Bronchial epithelial cell (primary cell): ENCODE measurements at regions not wholly inside any gene's neighbourhood (a gene's known extent, or its start where the extent isn't known, plus 50 kb on each side); places are given as distances from the start of the nearest gene placed in this dataset.
"Not testable (repeated sequence)": the region's sequence is repeated elsewhere in the genome, so short reads cannot be mapped to it uniquely, and the experiment has no call there.

Experiments used
- DNase-seq: peaks from one replicate; pipeline ENCODE4 v3.0.0-alpha.2; 2010; ENCODE audit warnings: low read depth
- FAIRE-seq: peaks from 2 replicates; lab custom pipeline; 2011; peaks lifted over from hg19 to GRCh38; lab: Jason Lieb, UNC
- H3K27me3 ChIP-seq: 2 replicates; pipeline ENCODE4 v1.5.1; 2011; ENCODE audit warnings: low read length; ENCODE audit not compliant: control insufficient read depth, insufficient read depth
- H3K36me3 ChIP-seq: 2 replicates; pipeline ENCODE4 v1.5.1; 2011; ENCODE audit warnings: low read length; ENCODE audit not compliant: control insufficient read depth, insufficient read depth
- H3K4me3 ChIP-seq: 2 replicates; pipeline ENCODE4 v1.5.1; 2011; ENCODE audit warnings: mild to moderate bottlenecking, low read depth, low read length, control low read depth
- CTCF ChIP-seq: IDR thresholded peaks from 2 replicates; pipeline ENCODE4 v1.5.1; 2011; ENCODE audit warnings: mild to moderate bottlenecking, moderate library complexity, low read length, control low read depth, inconsistent platforms; ENCODE audit not compliant: insufficient read depth, severe bottlenecking

GRCh38 chr10:80718024-80718423, 180.3 kb downstream of the SH2D4B start:
- no peak for FAIRE-seq
- H3K36me3 ChIP-seq = no peaks in the 10 kb centered on the region
- no peak overlapping the region for H3K4me3 ChIP-seq
- DNase-seq = no peak
- H3K27me3 ChIP-seq = no peaks in the 10 kb centered on the region
- TF ChIP-seq CTCF = no peak

- H3K36me3 ChIP-seq = no peaks in the 10 kb centered on the region
- TF ChIP-seq CTCF = no peak
- H3K4me3 ChIP-seq = no peak overlapping the region
- DNase-seq (no peak), FAIRE-seq (no peak)
- H3K27me3 ChIP-seq = no peaks in the 10 kb centered on the region
Measured at GRCh38 chr10:80719935-80720334, 182.2 kb downstream of the SH2D4B start.

GRCh38 chr10:80720549-80720948, 182.8 kb downstream of the SH2D4B start:
- Histone ChIP-seq H3K36me3 (no peaks in the 10 kb centered on the region), H3K4me3 (no peak overlapping the region), H3K27me3 (no peaks in the 10 kb centered on the region)
- TF ChIP-seq CTCF = no peak
- FAIRE-seq = no peak
- no peak for DNase-seq

- H3K4me3 ChIP-seq, H3K27me3 ChIP-seq, H3K36me3 ChIP-seq, DNase-seq, FAIRE-seq: not testable (repeated sequence)
Measured at GRCh38 chr10:80728354-80728753, 190.7 kb downstream of the SH2D4B start.

GRCh38 chr10:80729896-80730295, 192.2 kb downstream of the SH2D4B start:
- no peak for TF ChIP-seq CTCF
- no peak for FAIRE-seq
- DNase-seq = no peak

GRCh38 chr10:80730522-80730921, 192.8 kb downstream of the SH2D4B start:
- no peak for TF ChIP-seq CTCF
- H3K36me3 ChIP-seq = no peaks in the 10 kb centered on the region
- no peak overlapping the region for H3K4me3 ChIP-seq
- no peak for FAIRE-seq
- no peak for DNase-seq
- no peaks in the 10 kb centered on the region for H3K27me3 ChIP-seq

More at GRCh38 chr10:80729896-80730295, 192.2 kb downstream of the SH2D4B start:
- no peak overlapping the region for H3K4me3 ChIP-seq
- H3K27me3 ChIP-seq = no peaks in the 10 kb centered on the region
- no peaks in the 10 kb centered on the region for H3K36me3 ChIP-seq
